AG04449 (cell line): ENCODE measurements at regions not wholly inside any gene's neighbourhood (a gene's known extent, or its start where the extent isn't known, plus 50 kb on each side); places are given as distances from the start of the nearest gene placed in this dataset.

Source experiments
- CTCF ChIA-PET: fragments of 350-600 bp; formaldehyde crosslinking; extraction: SDS; loops from one replicate; lab custom pipeline; 2021; ENCODE audit warnings: antibody characterized with exemption; lab: Yijun Ruan, JAX
- POLR2A ChIA-PET: fragments of 400-600, 350-600 bp; formaldehyde crosslinking; extraction: SDS; loops from one replicate; lab custom pipeline; 2020; ENCODE audit warnings: antibody characterized with exemption, inconsistent platforms; lab: Yijun Ruan, JAX
- DNase-seq: peaks from one replicate; pipeline ENCODE4 v3.0.0-alpha.2; 2010; ENCODE audit warnings: low read depth, low spot score
- H3K4me3 ChIP-seq: 2 replicates; pipeline ENCODE4 v1.5.1; 2011; ENCODE audit warnings: low read depth, mild to moderate bottlenecking, control low read depth, low read length
- TF ChIP-seq, protein P1 (sequence below): IDR thresholded peaks from one replicate; pipeline ENCODE4 v1.5.1; 2011; ENCODE audit warnings: mild to moderate bottlenecking, moderate library complexity, low read length, control low read depth, inconsistent platforms; ENCODE audit not compliant: insufficient read depth; ENCODE audit errors: missing control alignments

DNA sequence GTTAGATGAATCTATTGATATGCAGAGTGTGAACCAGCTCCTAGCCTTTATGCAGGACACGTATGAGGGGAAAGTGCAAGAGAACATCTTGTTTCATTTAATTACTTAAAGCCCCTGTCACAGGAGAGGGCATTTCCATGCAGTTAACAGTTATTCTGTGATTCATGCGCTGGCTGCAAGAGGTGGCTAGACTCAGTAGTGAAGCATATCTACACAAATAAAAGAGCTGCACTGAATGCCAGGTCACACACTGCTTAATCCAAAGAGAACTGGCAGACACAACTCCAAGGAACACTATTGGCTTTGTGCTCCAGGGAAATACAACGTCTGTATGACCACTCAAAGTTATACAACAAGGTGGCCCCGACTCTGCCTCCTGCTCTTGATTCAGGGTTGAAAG, 394.1 kb downstream of the C12orf75 start:
- CTCF ChIA-PET = interaction anchor here (3.5 kb wide), 1 partner anchor 19 kb away, joined by 10 read pairs; no protein-coding TSS in a partner anchor
- no peak for DNase-seq
- no peak overlapping the region for H3K4me3 ChIP-seq
- POLR2A ChIA-PET = interaction anchor here (0.6 kb wide), 1 partner anchor 164 kb away, joined by 3 read pairs; no protein-coding TSS in a partner anchor
- TF ChIP-seq, protein P1, sequence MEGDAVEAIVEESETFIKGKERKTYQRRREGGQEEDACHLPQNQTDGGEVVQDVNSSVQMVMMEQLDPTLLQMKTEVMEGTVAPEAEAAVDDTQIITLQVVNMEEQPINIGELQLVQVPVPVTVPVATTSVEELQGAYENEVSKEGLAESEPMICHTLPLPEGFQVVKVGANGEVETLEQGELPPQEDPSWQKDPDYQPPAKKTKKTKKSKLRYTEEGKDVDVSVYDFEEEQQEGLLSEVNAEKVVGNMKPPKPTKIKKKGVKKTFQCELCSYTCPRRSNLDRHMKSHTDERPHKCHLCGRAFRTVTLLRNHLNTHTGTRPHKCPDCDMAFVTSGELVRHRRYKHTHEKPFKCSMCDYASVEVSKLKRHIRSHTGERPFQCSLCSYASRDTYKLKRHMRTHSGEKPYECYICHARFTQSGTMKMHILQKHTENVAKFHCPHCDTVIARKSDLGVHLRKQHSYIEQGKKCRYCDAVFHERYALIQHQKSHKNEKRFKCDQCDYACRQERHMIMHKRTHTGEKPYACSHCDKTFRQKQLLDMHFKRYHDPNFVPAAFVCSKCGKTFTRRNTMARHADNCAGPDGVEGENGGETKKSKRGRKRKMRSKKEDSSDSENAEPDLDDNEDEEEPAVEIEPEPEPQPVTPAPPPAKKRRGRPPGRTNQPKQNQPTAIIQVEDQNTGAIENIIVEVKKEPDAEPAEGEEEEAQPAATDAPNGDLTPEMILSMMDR = no peak

DNA sequence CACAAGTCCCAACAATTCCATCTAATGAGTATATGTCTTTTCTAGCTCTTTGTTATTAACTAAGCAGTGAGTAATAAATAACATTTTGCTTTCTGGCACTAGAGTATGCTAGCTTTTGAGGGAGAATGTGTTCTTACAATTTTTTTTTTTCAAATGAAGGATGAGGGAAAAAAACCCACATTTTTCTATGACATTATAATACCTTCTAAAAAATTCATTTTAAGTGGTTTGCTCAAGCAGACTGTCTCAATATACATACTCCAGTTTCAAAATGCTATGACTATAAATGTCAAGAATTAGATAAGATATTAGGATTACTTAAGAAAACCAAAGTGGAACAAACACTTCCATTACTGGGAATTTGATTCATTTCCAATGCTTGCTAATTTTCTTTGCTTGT, 394.6 kb downstream of the C12orf75 start:
- CTCF ChIA-PET = interaction anchor here (3.5 kb wide), 1 partner anchor 20 kb away, joined by 10 read pairs; no protein-coding TSS in a partner anchor
- H3K4me3 ChIP-seq = no peak overlapping the region
- DNase-seq = no peak
- TF ChIP-seq, protein P1 = no peak
- POLR2A ChIA-PET = interaction anchor here (0.6 kb wide), 1 partner anchor 164 kb away, joined by 3 read pairs; no protein-coding TSS in a partner anchor

DNA sequence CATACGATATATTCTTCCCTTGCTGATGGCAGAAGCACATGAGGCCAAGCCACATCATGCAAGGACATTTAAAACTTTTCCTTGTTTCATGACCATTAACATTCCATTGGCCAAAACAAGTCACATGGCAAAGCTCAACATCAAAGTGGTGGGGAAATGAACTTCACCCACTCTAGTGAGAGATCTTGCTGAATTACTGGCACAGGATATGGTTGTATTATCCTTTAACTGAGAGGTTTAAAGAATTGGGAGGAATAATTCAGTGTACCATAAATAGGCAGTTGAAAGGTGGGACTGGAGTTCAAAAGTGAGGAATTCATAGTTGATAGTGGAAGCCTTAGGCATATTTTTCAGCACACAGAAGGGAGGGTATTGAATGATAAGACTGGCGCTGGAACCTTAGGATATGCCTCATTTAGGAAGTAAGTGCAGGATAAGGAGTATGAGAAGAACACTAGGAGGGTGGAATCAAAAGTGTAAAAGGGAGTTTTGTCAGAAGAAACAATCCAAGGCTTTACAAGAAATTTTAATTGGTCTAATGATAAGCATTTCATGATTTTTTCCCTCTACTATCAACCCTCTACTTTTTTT, 398.8 kb downstream of the C12orf75 start:
- TF ChIP-seq, protein P1 = no peak
- ChIA-PET POLR2A (no interaction called here), CTCF (interaction anchor here (4.4 kb wide), 1 partner anchor 23 kb away, joined by 24 read pairs; no protein-coding TSS in a partner anchor)
- DNase-seq = no peak
- H3K4me3 ChIP-seq = no peak overlapping the region

DNA sequence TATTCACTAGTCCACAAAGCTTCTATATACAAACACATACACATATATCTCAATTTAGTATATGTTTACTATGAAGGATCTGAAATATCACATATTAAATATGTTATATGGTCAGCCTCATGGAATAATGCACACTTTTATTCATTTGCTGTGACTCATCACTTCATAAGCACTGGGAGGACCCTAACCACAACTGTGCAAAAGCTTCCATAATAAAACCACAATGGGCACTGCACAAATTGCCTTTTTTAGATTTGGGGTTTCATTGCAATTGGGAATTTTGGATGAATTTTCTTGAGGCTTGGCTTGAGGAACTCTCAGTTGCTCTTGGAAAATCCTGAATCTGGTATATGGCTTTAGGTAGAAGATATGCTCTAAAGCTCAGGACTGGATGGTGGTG, 399.4 kb downstream of the C12orf75 start:
- ChIA-PET CTCF (interaction anchor here (4.4 kb wide), 1 partner anchor 24 kb away, joined by 24 read pairs; no protein-coding TSS in a partner anchor), POLR2A (no interaction called here)
- no peak for DNase-seq
- TF ChIP-seq, protein P1 = no peak
- no peak overlapping the region for H3K4me3 ChIP-seq

DNA sequence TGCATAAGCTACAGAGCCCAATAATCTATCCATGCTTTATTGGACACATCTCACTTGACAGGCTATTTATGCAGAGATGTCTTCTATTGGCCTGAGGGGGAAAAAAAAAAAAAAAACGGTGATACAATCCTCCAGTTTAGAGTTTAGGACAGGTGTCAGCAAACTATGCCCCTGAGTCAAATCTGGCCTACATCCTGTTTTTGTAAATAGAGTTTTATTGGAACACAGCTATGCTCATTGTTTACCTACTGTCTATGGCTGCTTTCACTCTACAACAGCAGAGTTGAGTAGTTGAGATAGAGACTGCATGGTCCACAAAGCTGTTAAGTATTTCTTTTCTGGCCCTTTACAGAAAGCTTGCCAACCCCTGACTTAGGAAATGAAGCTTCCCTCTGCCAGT, 403.1 kb downstream of the C12orf75 start:
- TF ChIP-seq, protein P1 = no peak
- no peak overlapping the region for H3K4me3 ChIP-seq
- ChIA-PET POLR2A (no interaction called here), CTCF (no interaction called here)
- no peak for DNase-seq

DNA sequence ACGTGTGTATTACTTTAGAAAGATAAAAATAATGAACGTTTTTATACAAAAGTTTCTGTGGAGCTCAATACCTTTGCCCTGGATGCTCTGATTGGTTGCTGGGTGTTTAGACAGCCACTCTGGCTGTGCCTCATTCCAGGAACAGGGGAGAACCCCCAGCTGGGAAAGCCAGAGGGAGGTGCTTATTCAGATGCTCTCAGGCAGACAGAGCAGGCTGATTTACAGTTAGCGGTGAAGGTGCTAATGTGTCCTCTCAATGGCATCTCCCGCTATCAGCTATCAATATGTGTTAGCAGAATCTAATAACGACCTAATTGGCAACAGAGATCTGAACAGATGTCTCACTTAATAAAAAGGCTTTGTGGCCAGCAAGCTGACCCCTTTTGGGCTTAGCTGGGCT, 402.3 kb downstream of the NUAK1 start:
- ChIA-PET CTCF (interaction anchor here (0.9 kb wide), 1 partner anchor 32 kb away, joined by 3 read pairs; no protein-coding TSS in a partner anchor), POLR2A (no interaction called here)
- TF ChIP-seq, protein P1 = no peak
- DNase-seq = no peak
- no peak overlapping the region for H3K4me3 ChIP-seq
